Stimulated activated CD4-positive, alpha-beta T cell treated with anti-CD3 and anti-CD28 coated beads, Interleukin-1b, Interleukin-23, amount 100 ng/mL, for 48 hours (primary cell): ENCODE measurements at regions not wholly inside any gene's neighbourhood (a gene's known extent, or its start where the extent isn't known, plus 50 kb on each side); places are given as distances from the start of the nearest gene placed in this dataset.

Source experiments
- DNase-seq: peaks from one replicate; pipeline ENCODE4 v3.0.0-alpha.2; 2020

DNA sequence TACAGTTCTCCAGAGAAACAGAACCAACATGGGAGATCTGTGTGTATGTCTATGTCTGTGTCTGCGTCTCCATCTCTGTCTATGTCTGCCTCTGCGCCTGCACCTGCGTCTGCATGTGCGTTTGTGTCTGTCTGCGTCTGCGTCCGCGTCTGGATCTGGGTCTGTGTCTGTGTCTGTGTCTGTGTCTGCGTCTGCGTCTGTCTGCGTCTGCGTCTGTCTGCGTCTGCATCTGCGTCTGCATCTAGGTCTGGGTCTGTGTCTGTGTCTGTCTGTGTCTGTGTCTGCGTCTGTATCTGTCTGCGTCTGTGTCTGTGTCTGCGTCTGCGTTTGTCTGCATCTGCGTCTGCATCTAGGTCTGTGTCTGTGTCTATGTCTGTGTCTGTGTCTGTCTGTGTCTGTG is 53.1 kb upstream of the SLC22A11 start:
- DNase-seq = no peak

DNA sequence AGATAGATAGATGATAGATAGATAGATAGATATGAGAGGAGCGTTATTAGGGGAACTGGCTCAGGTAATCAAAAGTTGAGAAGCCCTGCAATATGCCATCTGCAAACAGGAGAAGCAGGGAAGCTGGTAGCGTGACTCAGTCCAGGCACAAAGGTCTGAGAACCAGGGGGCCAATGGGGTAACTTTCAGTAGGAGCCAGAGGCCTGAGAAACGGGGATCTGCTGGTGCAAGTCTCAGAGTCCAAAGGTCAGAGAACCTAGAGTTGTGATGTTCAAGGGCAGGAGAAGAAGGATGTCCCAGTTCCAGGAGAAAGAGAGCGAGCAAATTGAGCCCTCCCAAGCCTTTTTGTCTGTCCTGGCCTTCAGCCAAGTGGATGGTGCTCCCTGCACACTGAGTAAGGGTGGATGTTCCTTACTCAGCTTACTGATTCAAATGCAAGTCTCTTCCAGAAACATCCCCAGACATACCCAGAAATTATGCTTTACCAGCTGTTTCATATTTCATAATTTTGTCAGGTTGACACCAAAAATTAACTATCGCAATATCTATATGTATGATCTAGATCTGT is 52.5 kb upstream of the SLC22A11 start:
- no peak for DNase-seq

- no peak for DNase-seq
Observed at GRCh38 chr11:64504999-64505398, 50.7 kb upstream of the SLC22A11 start.
